ENCODE measurements at regions not wholly inside any gene's neighbourhood (a gene's known extent, or its start where the extent isn't known, plus 50 kb on each side); places are given as distances from the start of the nearest gene placed in this dataset.
"Not testable (repeated sequence)": the region's sequence is repeated elsewhere in the genome, so short reads cannot be mapped to it uniquely, and the experiment has no call there.

GRCh38 chr11:103601225-103601846 is 435.1 kb upstream of the DDI1 start:
- no peaks in the 10 kb centered on the region for H3K27me3 ChIP-seq
- peak; percentile 8 to 65 for DNase-seq

DNA sequence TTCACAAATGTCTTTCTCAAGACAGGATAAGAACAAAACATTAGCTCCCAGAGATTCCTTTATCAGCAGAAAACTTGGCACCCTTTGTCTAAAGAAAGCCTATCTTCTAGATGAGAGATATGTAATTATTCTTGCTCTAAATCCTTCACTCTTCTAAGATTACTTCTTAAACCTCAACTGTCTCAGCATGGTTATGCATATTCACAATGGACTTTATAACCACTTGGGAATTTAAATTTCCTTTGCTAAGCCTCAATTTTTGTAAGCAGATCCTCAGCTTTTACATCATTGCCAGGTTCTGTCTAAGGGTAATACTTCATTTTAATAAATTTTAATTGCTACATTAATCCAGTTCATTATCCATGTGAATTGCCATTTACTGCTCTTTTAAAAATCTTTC is 433.6 kb upstream of the DDI1 start:
- Histone ChIP-seq H3K27ac (no peak overlapping the region), H3K36me3 (no peaks in the 10 kb centered on the region), H3K4me3 (no peak overlapping the region), H3K4me1 (no peaks in the 10 kb centered on the region), H3K27me3 (no peaks in the 10 kb centered on the region), H3K9me3 (replicated peaks) (no peaks in the 10 kb centered on the region)
- no peak for DNase-seq

More at GRCh38 chr11:103601225-103601846, 435.1 kb upstream of the DDI1 start:
- Histone ChIP-seq H3K9me3 (replicated peaks) (no peaks in the 10 kb centered on the region), H3K4me3 (no peak overlapping the region), H3K27ac (no peak overlapping the region), H3K4me1 (no peaks in the 10 kb centered on the region), H3K36me3 (no peaks in the 10 kb centered on the region)

DNA sequence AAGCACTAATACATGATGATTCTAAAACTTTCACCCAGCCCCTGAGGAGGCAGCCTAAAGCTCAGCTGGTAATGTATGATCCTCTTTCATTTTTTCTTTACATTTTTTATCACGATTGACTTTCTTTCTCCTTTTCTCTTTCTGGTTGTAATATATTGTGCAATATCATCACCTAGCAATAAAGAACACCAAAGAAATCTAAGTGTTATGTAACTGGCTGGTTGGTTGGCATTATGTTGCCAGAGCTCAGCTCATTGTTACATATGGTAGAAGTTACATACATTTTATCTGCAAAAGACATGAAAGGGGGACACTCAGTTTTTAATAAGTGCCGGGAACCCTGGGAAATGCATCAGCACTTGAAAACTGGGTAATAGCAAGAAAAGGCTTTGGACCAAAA is 432.1 kb upstream of the DDI1 start:
- H3K4me1 ChIP-seq = no peaks in the 10 kb centered on the region
- H3K27ac ChIP-seq = no peak overlapping the region
- H3K4me3 ChIP-seq = no peak overlapping the region
- no peaks in the 10 kb centered on the region for H3K9me3 ChIP-seq (replicated peaks)
- no peak for DNase-seq
- H3K27me3 ChIP-seq = no peaks in the 10 kb centered on the region
- no peaks in the 10 kb centered on the region for H3K36me3 ChIP-seq

- H3K27me3 ChIP-seq = no peaks in the 10 kb centered on the region
- no peak overlapping the region for H3K27ac ChIP-seq
- no peaks in the 10 kb centered on the region for H3K9me3 ChIP-seq (replicated peaks)
- H3K36me3 ChIP-seq = no peaks in the 10 kb centered on the region
- H3K4me1 ChIP-seq = no peaks in the 10 kb centered on the region
- H3K4me3 ChIP-seq = no peak overlapping the region
- no peak for DNase-seq
Observed at GRCh38 chr11:103608566-103608965, 427.9 kb upstream of the DDI1 start.

GRCh38 chr11:103609117-103610066 is 427.0 kb upstream of the DDI1 start:
- peak; percentile 8 to 20 for DNase-seq
- H3K36me3 ChIP-seq = no peaks in the 10 kb centered on the region
- H3K27me3 ChIP-seq = no peaks in the 10 kb centered on the region
- no peaks in the 10 kb centered on the region for H3K4me1 ChIP-seq
- H3K27ac ChIP-seq = no peak overlapping the region
- H3K9me3 ChIP-seq (replicated peaks) = no peaks in the 10 kb centered on the region
- H3K4me3 ChIP-seq = no peak overlapping the region

GRCh38 chr11:103610435-103610834 is 426.0 kb upstream of the DDI1 start:
- no peak overlapping the region for H3K4me3 ChIP-seq
- H3K4me1 ChIP-seq = no peaks in the 10 kb centered on the region
- no peak overlapping the region for H3K27ac ChIP-seq
- H3K36me3 ChIP-seq = no peaks in the 10 kb centered on the region
- no peak for DNase-seq
- H3K27me3 ChIP-seq = no peaks in the 10 kb centered on the region
- no peaks in the 10 kb centered on the region for H3K9me3 ChIP-seq (replicated peaks)

DNA sequence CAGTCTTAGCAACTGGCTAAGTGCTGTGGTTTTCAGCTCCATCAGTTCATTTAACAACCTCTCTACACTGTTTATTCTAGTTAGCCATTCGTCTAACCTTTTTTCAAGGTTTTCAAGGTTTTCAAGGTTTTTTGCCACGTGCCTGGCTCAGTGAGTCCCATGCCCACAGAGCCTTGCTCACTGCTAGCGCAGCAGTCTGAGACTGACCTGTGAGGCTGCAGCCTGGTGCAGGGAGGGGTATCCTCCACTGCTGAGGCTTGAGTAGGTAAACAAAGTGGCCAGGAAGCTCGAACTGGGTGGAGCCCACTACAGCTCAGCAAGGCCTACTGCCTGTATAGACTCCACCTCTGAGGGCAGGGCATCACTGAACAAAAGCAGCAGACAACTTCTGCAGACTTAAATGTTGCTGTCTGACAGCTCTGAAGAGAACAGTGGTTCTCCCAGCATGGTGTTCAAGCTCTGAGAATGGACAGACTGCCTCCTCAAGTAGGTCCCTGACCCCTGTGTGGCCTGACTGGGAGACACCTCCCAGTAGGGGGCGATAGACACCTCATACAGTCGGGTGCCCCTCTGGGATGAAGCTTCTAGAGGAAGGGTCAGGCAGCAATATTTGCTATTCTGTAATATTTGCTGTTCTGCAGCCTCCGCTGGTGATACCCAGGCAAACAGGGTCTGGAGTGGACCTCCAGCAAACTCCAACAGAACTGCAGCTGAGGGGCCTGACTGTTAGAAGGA is 424.7 kb upstream of the DDI1 start:
- H3K4me3 ChIP-seq; H3K4me1 ChIP-seq; DNase-seq; H3K36me3 ChIP-seq; H3K9me3 ChIP-seq (replicated peaks); H3K27me3 ChIP-seq; H3K27ac ChIP-seq: not testable (repeated sequence)

GRCh38 chr11:103612451-103612850 is 424.0 kb upstream of the DDI1 start:
- H3K4me3 ChIP-seq; DNase-seq; H3K27me3 ChIP-seq; H3K27ac ChIP-seq; H3K4me1 ChIP-seq; H3K36me3 ChIP-seq; H3K9me3 ChIP-seq (replicated peaks): not testable (repeated sequence)

GRCh38 chr11:103616586-103616985 is 419.9 kb upstream of the DDI1 start:
- H3K4me3 ChIP-seq; H3K36me3 ChIP-seq; H3K9me3 ChIP-seq (replicated peaks); H3K27me3 ChIP-seq; H3K4me1 ChIP-seq; H3K27ac ChIP-seq; DNase-seq: not testable (repeated sequence)

DNA sequence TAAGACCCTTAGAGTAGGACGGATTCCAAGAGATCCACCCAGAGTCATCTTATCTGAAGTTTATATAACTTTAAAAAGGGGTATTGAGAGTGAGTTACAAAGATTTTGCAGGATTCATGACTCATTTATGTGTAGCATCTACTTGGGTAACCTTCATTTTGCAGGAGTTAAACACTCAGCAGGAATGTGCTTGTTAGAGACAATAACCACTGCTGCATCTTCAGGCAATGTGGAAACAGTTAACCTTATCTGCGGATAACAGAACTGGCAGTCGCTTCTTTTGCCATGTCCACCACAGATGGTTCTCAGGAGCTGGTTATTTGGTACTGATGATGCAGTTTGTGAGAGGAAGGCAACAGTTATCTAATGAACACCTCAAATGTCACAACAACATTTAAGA is 417.9 kb upstream of the DDI1 start:
- Histone ChIP-seq H3K4me1 (0 out of 2 replicates have a peak, but pooled peaks cover 5% of the 10 kb centered on the region), H3K27ac (no peak overlapping the region), H3K9me3 (replicated peaks) (no peaks in the 10 kb centered on the region), H3K27me3 (no peaks in the 10 kb centered on the region), H3K36me3 (no peaks in the 10 kb centered on the region), H3K4me3 (no peak overlapping the region)
- no peak for DNase-seq

DNA sequence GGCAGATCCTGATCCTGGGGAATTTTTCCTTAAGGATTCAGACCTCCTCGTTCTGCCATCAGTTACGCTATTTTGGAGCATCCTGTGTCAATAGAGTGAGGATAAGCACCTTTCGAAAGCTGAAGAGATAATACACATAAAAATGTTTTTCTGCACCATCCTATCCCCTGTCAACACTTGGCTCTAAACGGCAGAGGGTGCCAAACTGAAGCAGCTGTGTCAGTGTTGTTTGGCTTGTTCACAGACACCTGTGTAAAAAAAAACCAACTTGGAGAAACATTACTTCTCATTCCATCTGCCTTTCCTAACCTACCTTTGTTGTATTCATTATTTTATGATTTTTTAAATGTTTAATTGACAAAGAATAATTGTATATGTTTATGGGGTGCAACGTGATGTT is 417.0 kb upstream of the DDI1 start:
- H3K27ac ChIP-seq = no peak overlapping the region

DNA sequence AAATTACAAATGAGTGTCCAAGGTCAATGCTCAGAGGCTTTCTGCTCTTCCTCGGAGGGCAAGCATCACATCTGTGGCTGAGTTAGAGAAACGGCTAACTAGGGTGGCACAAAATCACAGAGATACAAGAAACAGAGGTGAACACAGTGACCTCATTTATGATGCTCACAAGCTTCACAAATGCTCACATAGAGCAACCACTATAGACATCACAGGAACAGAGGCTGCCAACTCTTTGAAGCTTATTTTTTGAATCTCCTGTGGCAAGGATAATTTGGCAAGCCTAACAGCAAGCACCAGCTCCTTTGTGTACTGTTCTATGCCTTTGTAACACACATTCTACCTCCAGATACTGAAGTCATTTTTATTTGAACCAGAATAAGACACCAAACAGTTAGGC is 416.5 kb upstream of the DDI1 start:
- no peak for DNase-seq
- Histone ChIP-seq H3K9me3 (replicated peaks) (no peaks in the 10 kb centered on the region), H3K4me1 (0 out of 2 replicates have a peak, but pooled peaks cover 5% of the 10 kb centered on the region), H3K27ac (no peak overlapping the region), H3K36me3 (no peaks in the 10 kb centered on the region), H3K4me3 (no peak overlapping the region), H3K27me3 (no peaks in the 10 kb centered on the region)

More for the DNA sequence above, 417.0 kb upstream of the DDI1 start:
- H3K4me3 ChIP-seq = no peak overlapping the region
- peak in 1 of 2 experiments; percentile 23 for DNase-seq
- H3K9me3 ChIP-seq (replicated peaks) = no peaks in the 10 kb centered on the region
- no peaks in the 10 kb centered on the region for H3K36me3 ChIP-seq
- 0 out of 2 replicates have a peak, but pooled peaks cover 5% of the 10 kb centered on the region for H3K4me1 ChIP-seq
- H3K27me3 ChIP-seq = no peaks in the 10 kb centered on the region

DNA sequence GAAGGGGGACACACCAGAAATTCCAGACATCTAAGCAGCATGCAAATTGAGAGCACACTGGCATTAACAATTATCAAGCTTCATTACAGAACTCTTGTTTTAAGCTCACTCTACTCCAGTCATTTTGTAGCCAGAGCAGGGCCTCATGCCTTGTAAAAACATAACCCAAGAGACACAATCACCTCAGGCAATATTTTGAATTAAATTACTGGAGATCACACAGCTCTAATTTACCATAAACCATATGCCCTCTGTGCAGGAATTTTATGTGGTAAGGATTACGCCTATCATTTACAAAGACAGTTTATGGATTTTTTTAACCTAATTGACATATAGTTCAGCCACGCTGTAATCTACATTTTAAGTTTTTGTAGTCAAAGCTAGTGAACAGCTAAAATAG is 414.1 kb upstream of the DDI1 start:
- Histone ChIP-seq H3K27ac (no peak overlapping the region), H3K36me3 (no peaks in the 10 kb centered on the region), H3K4me3 (no peak overlapping the region), H3K27me3 (no peaks in the 10 kb centered on the region), H3K4me1 (0 out of 2 replicates have a peak, but pooled peaks cover 5% of the 10 kb centered on the region), H3K9me3 (replicated peaks) (no peaks in the 10 kb centered on the region)
- DNase-seq = peak in 1 of 2 experiments; percentile 18

DNA sequence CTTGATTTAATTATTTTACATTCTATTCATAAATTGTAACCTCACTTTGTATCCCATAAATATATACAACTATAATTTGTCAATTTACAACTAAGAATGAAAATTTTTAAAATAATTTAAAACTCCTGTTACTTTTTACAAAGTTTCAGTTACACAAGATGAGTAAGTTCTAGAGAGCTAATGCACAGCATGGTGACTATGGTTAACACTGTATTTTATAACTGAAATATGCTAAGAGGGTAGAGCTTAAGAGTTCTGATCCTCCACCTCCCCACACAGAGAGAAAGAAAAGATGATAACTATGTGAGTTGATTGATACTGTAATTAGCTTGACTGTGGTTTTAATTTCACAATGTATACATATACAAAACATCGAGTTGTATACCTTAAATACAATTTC is 412.5 kb upstream of the DDI1 start:
- Histone ChIP-seq H3K4me1 (0 out of 2 replicates have a peak, but pooled peaks cover 5% of the 10 kb centered on the region), H3K27me3 (no peaks in the 10 kb centered on the region), H3K36me3 (no peaks in the 10 kb centered on the region), H3K27ac (no peak overlapping the region), H3K9me3 (replicated peaks) (no peaks in the 10 kb centered on the region), H3K4me3 (no peak overlapping the region)
- no peak for DNase-seq
